Endodermal cell (in vitro differentiated cells): ENCODE measurements at regions not wholly inside any gene's neighbourhood (a gene's known extent, or its start where the extent isn't known, plus 50 kb on each side); places are given as distances from the start of the nearest gene placed in this dataset.

Experiments
- DNase-seq: peaks from one replicate; pipeline ENCODE4 v3.0.0-alpha.2; 2017
- H3K27ac ChIP-seq: 2 replicates; pipeline ENCODE4 v1.5.1; 2013; ENCODE audit warnings: mild to moderate bottlenecking, low read depth, low read length, moderate library complexity
- H3K27me3 ChIP-seq: 2 replicates; pipeline ENCODE4 v1.6.1; 2013; ENCODE audit warnings: mild to moderate bottlenecking, low read length, moderate library complexity; ENCODE audit not compliant: insufficient read depth, control insufficient read depth, poor library complexity, severe bottlenecking
- H3K36me3 ChIP-seq: 2 replicates; pipeline ENCODE4 v1.7.0; 2013; ENCODE audit warnings: mild to moderate bottlenecking, low read length, moderate library complexity; ENCODE audit not compliant: control insufficient read depth, insufficient read depth
- H3K4me1 ChIP-seq: one replicate; pipeline ENCODE4 v1.7.0; 2013; ENCODE audit warnings: low read length; ENCODE audit not compliant: control insufficient read depth, insufficient read depth
- H3K4me3 ChIP-seq: 2 replicates; pipeline ENCODE4 v1.5.1; 2013; ENCODE audit warnings: mild to moderate bottlenecking, low read length, moderate library complexity
- H3K9ac ChIP-seq: 2 replicates; pipeline ENCODE4 v1.6.1; 2013; ENCODE audit warnings: mild to moderate bottlenecking, low read length, moderate library complexity; ENCODE audit not compliant: poor library complexity, severe bottlenecking; ENCODE audit errors: extremely low read depth
- H3K9me3 ChIP-seq: 2 replicates; pipeline ENCODE4 v1.6.1; 2013; ENCODE audit warnings: mild to moderate bottlenecking, low read length, moderate library complexity; ENCODE audit not compliant: control insufficient read depth
- H3K27ac Mint-ChIP-seq: 2 replicates; pipeline ENCODE4 v1.8.0; 2020; ENCODE audit warnings: mixed read lengths
- H3K27me3 Mint-ChIP-seq: 2 replicates; pipeline ENCODE4 v1.8.0; 2021; ENCODE audit warnings: mild to moderate bottlenecking, mixed read lengths; ENCODE audit not compliant: insufficient read depth
- H3K36me3 Mint-ChIP-seq: 2 replicates; pipeline ENCODE4 v1.8.0; 2020; ENCODE audit warnings: low read depth, mixed read lengths
- H3K4me1 Mint-ChIP-seq: 2 replicates; pipeline ENCODE4 v1.8.0; 2020; ENCODE audit warnings: mixed read lengths
- H3K4me3 Mint-ChIP-seq: 2 replicates; pipeline ENCODE4 v1.8.0; 2020; ENCODE audit warnings: mild to moderate bottlenecking, moderate library complexity, mixed read lengths
- H3K9me3 Mint-ChIP-seq: 2 replicates; pipeline ENCODE4 v1.8.0; 2020; ENCODE audit warnings: mild to moderate bottlenecking, mixed read lengths
- CTCF ChIP-seq: fragments of 200-600 bp; sonication (generic); conservative IDR thresholded peaks from 2 replicates; pipeline ENCODE4 v1.5.0; 2021; ENCODE audit warnings: antibody characterized with exemption, mild to moderate bottlenecking
- WGBS, 2 experiments: methylation state at CpG; one replicate each; pipeline versions ENCODE4 v1.1.5 to v1.1.7; 2013; ENCODE audit warnings: missing lambda C conversion rate in 2 of 2, mixed read lengths in 1 of 2; ENCODE audit not compliant: insufficient coverage in 1 of 2, insufficient read length in 1 of 2; 5-methylcytosine and 5-hydroxymethylcytosine counted together

- Histone ChIP-seq H3K4me3 (no peak overlapping the region), H3K27me3 (no peaks in the 10 kb centered on the region), H3K4me1 (no peaks in the 10 kb centered on the region), H3K9ac (no peak overlapping the region), H3K27ac (no peak overlapping the region), H3K36me3 (no peaks in the 10 kb centered on the region), H3K9me3 (no peaks in the 10 kb centered on the region)
- WGBS, 2 experiments = 90 to 96% methylated on average over 4 of the region's 4 CpGs
- Mint-ChIP-seq H3K36me3 (no peaks in the 10 kb centered on the region), H3K27me3 (no peaks in the 10 kb centered on the region), H3K27ac (no peak overlapping the region), H3K4me1 (peaks cover 2% of the 10 kb centered on the region), H3K9me3 (no peaks in the 10 kb centered on the region), H3K4me3 (no peak overlapping the region)
- DNase-seq = no peak
- no peak for TF ChIP-seq CTCF
These were observed 106.1 kb downstream of the SEC16B start for GRCh38 chr1:177863796-177864195.

DNA sequence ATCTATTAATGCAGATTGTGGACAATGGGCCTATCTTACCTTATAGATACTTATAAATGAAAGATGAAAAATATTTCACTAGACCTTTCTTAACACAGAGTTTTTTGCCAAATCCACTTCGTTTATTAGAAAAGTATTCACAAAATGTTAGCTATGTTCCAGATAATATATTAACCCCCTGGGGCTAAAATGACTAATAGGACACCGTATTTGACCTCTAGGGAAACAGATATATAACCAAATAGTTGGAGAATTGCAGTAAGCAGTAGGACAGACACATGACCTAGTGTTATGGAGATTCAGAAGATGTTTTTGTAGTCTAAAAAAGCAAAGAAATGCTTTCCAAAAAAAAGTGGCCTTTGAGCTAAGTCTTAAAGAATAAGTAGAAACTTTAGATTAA lies 106.9 kb downstream of the SEC16B start:
- no peaks in the 10 kb centered on the region for H3K27me3 Mint-ChIP-seq
- H3K36me3 Mint-ChIP-seq = no peaks in the 10 kb centered on the region
- no peak overlapping the region for H3K4me3 ChIP-seq
- no peak overlapping the region for H3K4me3 Mint-ChIP-seq
- no peak for DNase-seq
- no peaks in the 10 kb centered on the region for H3K36me3 ChIP-seq
- no peaks in the 10 kb centered on the region for H3K4me1 ChIP-seq
- TF ChIP-seq CTCF = no peak
- H3K27ac ChIP-seq = no peak overlapping the region
- H3K9ac ChIP-seq = no peak overlapping the region
- H3K4me1 Mint-ChIP-seq = peaks cover 9% of the 10 kb centered on the region
- no peak overlapping the region for H3K27ac Mint-ChIP-seq
- no peaks in the 10 kb centered on the region for H3K9me3 Mint-ChIP-seq
- 75 to 100% methylated on average over 1 to 2 of the region's 2 CpGs for WGBS, 2 experiments
- H3K27me3 ChIP-seq = no peaks in the 10 kb centered on the region
- H3K9me3 ChIP-seq = no peaks in the 10 kb centered on the region

GRCh38 chr1:177859572-177859971 lies 110.3 kb downstream of the SEC16B start:
- no peak overlapping the region for H3K9ac ChIP-seq
- H3K9me3 ChIP-seq = no peaks in the 10 kb centered on the region
- Mint-ChIP-seq H3K27ac (no peak overlapping the region), H3K4me1 (peaks cover 12% of the 10 kb centered on the region), H3K9me3 (peaks cover 3% of the 10 kb centered on the region), H3K27me3 (no peaks in the 10 kb centered on the region), H3K4me3 (no peak overlapping the region), H3K36me3 (no peaks in the 10 kb centered on the region)
- no peak for DNase-seq
- 90% methylated on average over 2 of the region's 2 CpGs for WGBS, 2 experiments
- H3K36me3 ChIP-seq = no peaks in the 10 kb centered on the region
- no peak overlapping the region for H3K4me3 ChIP-seq
- no peaks in the 10 kb centered on the region for H3K27me3 ChIP-seq
- no peaks in the 10 kb centered on the region for H3K4me1 ChIP-seq
- no peak overlapping the region for H3K27ac ChIP-seq
- no peak for TF ChIP-seq CTCF
